Esophagus squamous epithelium (tissue), 5 donors: ENCODE measurements at regions not wholly inside any gene's neighbourhood (a gene's known extent, or its start where the extent isn't known, plus 50 kb on each side); places are given as distances from the start of the nearest gene placed in this dataset.

Source experiments
- DNase-seq: peaks from one replicate; lab custom pipeline; 2025; lab: John Stamatoyannopoulos, UW
- H3K27ac ChIP-seq, 4 donors: fragments of 200-600 bp; sonication (generic); one replicate each; pipeline ENCODE4 v1.5.1; 2016 to 2019; ENCODE audit warnings: mild to moderate bottlenecking in 1 of 4
- H3K27me3 ChIP-seq, 4 donors: fragments of 200-600 bp; sonication (generic); 1 replicate in 3 of 4; 2 replicates in 1 of 4; pipeline versions ENCODE4 v1.5.1 to v1.6.0; 2017 to 2021; ENCODE audit warnings: antibody characterized with exemption in 1 of 4
- H3K36me3 ChIP-seq, 3 donors: fragments of 200-600 bp; sonication (generic); one replicate each; pipeline ENCODE4 v1.5.1; 2016 to 2019
- H3K4me1 ChIP-seq, 3 donors: fragments of 200-600 bp; sonication (generic); one replicate each; pipeline ENCODE4 v1.5.1; 2017 to 2019
- H3K4me3 ChIP-seq, 4 donors: fragments of 200-600 bp; sonication (generic); 1 replicate in 3 of 4; 2 replicates in 1 of 4; pipeline ENCODE4 v1.5.1; 2016 to 2019; ENCODE audit warnings: mild to moderate bottlenecking in 2 of 4, moderate library complexity in 1 of 4
- H3K9me3 ChIP-seq, 3 donors: fragments of 200-600 bp; sonication (generic); one replicate each; pipeline ENCODE4 v1.5.1; 2016 to 2019
- CTCF ChIP-seq, 6 experiments: fragments of 450-650 bp in 4 of 6; fragments of 200-600 bp in 2 of 6; sonication (generic) in 2 of 6; IDR thresholded peaks; one replicate each; pipeline ENCODE4 v1.5.1; 2016 to 2019; ENCODE audit warnings: antibody characterized with exemption in 6 of 6, mild to moderate bottlenecking in 4 of 6, moderate library complexity in 4 of 6
- POLR2A ChIP-seq, 4 donors: fragments of 450-650 bp; IDR thresholded peaks; one replicate each; pipeline ENCODE4 v1.6.1; 2017; ENCODE audit warnings: antibody characterized with exemption in 4 of 4, mild to moderate bottlenecking in 4 of 4, moderate library complexity in 3 of 4
- WGBS, 2 donors: methylation state at CpG; one replicate each; pipeline ENCODE4 v1.1.5; 2018; 5-methylcytosine and 5-hydroxymethylcytosine counted together
- intact Hi-C: fragments of 100-400 bp; cut with DNase I; formaldehyde crosslinking; loops from one replicate; pipeline ENCODE4 v1.15.0; 2022
- donor health status: DM: yes; HTN: yes; CAD: no.

- Histone ChIP-seq H3K4me3 (no peak overlapping the region), H3K9me3 (no peaks in the 10 kb centered on the region), H3K27me3 (no peaks in the 10 kb centered on the region), H3K36me3 (no peaks in the 10 kb centered on the region), H3K4me1 (no peaks in the 10 kb centered on the region), H3K27ac (no peak overlapping the region)
- intact Hi-C loops, result no loop called here
- TF ChIP-seq CTCF (IDR thresholded peaks at IDR 0.05), result no peak
- no peak for TF ChIP-seq POLR2A (IDR thresholded peaks at IDR 0.05)
- no peak for DNase-seq
- 67 to 68% methylated on average over 2 of the region's 2 CpGs for WGBS, 2 donors
Measured at GRCh38 chr3:150299201-150299600, 108.9 kb upstream of the TSC22D2 start.

GRCh38 chr3:150296966-150297365 is 111.1 kb upstream of the TSC22D2 start:
- H3K9me3 ChIP-seq, result no peaks in the 10 kb centered on the region
- no peaks in the 10 kb centered on the region for H3K36me3 ChIP-seq
- H3K27me3 ChIP-seq, result no peaks in the 10 kb centered on the region

GRCh38 chr3:150296123-150296735 is 111.9 kb upstream of the TSC22D2 start:
- Histone ChIP-seq H3K9me3 (no peaks in the 10 kb centered on the region), H3K27ac (no peak overlapping the region), H3K4me3 (no peak overlapping the region), H3K36me3 (no peaks in the 10 kb centered on the region), H3K4me1 (peaks cover 0 to 13% (median 0%) of the 10 kb centered on the region in 3 donors), H3K27me3 (no peaks in the 10 kb centered on the region)
- intact Hi-C loops, result no loop called here
- no peak for TF ChIP-seq POLR2A (IDR thresholded peaks at IDR 0.05)
- no peak for TF ChIP-seq CTCF (IDR thresholded peaks at IDR 0.05)
- 80 to 82% methylated on average over 5 of the region's 5 CpGs for WGBS, 2 donors
- DNase-seq, result no peak

More at GRCh38 chr3:150296966-150297365, 111.1 kb upstream of the TSC22D2 start:
- Histone ChIP-seq H3K4me3 (no peak overlapping the region), H3K27ac (no peak overlapping the region), H3K4me1 (peaks cover 0 to 13% (median 0%) of the 10 kb centered on the region in 3 donors)
- 68 to 80% methylated on average over 3 of the region's 3 CpGs for WGBS, 2 donors
- intact Hi-C loops, result no loop called here
- TF ChIP-seq CTCF (IDR thresholded peaks at IDR 0.05) (no peak), POLR2A (IDR thresholded peaks at IDR 0.05) (no peak)
- DNase-seq, result no peak

GRCh38 chr3:150293401-150294001 is 114.6 kb upstream of the TSC22D2 start:
- TF ChIP-seq CTCF (IDR thresholded peaks at IDR 0.05) (no peak), POLR2A (IDR thresholded peaks at IDR 0.05) (no peak)
- WGBS, 2 donors, result 64 to 79% methylated on average over 7 of the region's 7 CpGs
- intact Hi-C loops, result no loop called here

GRCh38 chr3:150292891-150293290 is 115.2 kb upstream of the TSC22D2 start:
- H3K9me3 ChIP-seq, result no peaks in the 10 kb centered on the region
- TF ChIP-seq POLR2A (IDR thresholded peaks at IDR 0.05) (no peak), CTCF (IDR thresholded peaks at IDR 0.05) (no peak)
- H3K27ac ChIP-seq, result peak overlapping the region in 1 of 4 donors; percentile 43
- intact Hi-C loops, result no loop called here
- no peaks in the 10 kb centered on the region for H3K27me3 ChIP-seq
- WGBS, 2 donors, result 82 to 85% methylated on average over 4 of the region's 4 CpGs
- DNase-seq, result no peak
- no peak overlapping the region for H3K4me3 ChIP-seq
- H3K4me1 ChIP-seq, result peaks cover 0 to 13% (median 0%) of the 10 kb centered on the region in 3 donors
- no peaks in the 10 kb centered on the region for H3K36me3 ChIP-seq

More at GRCh38 chr3:150293401-150294001, 114.6 kb upstream of the TSC22D2 start:
- Histone ChIP-seq H3K27me3 (no peaks in the 10 kb centered on the region), H3K4me1 (peaks cover 0 to 13% (median 0%) of the 10 kb centered on the region in 3 donors), H3K36me3 (no peaks in the 10 kb centered on the region), H3K9me3 (no peaks in the 10 kb centered on the region), H3K4me3 (no peak overlapping the region), H3K27ac (no peak overlapping the region)
- DNase-seq, result no peak
